Loucy (cell line): ENCODE measurements at regions not wholly inside any gene's neighbourhood (a gene's known extent, or its start where the extent isn't known, plus 50 kb on each side); places are given as distances from the start of the nearest gene placed in this dataset.

Experiments used
- H2AFZ ChIP-seq: fragments of 200-600 bp; sonication (generic); 2 replicates; pipeline ENCODE4 v1.6.0; 2016; ENCODE audit warnings: antibody characterized with exemption, mild to moderate bottlenecking, low read length, moderate library complexity
- H3F3A ChIP-seq: fragments of 200-600 bp; 2 replicates; pipeline ENCODE4 v1.6.0; 2016; ENCODE audit warnings: antibody characterized with exemption, low read depth, mild to moderate bottlenecking
- H3K27me3 ChIP-seq: fragments of 200-600 bp; sonication (generic); 2 replicates; pipeline ENCODE4 v1.6.1; 2014; ENCODE audit warnings: low read length, mild to moderate bottlenecking; ENCODE audit not compliant: insufficient read depth, poor library complexity, severe bottlenecking
- H3K36me3 ChIP-seq: fragments of 200-600 bp; sonication (generic); 2 replicates; pipeline ENCODE4 v1.6.1; 2016; ENCODE audit warnings: low read length; ENCODE audit not compliant: insufficient read depth
- H3K4me1 ChIP-seq: fragments of 200-600 bp; sonication (generic); 2 replicates; pipeline ENCODE4 v1.5.1; 2014; ENCODE audit warnings: low read length, mild to moderate bottlenecking; ENCODE audit not compliant: insufficient read depth, poor library complexity, severe bottlenecking
- H3K4me2 ChIP-seq: fragments of 200-600 bp; sonication (generic); 2 replicates; pipeline ENCODE4 v1.6.0; 2014; ENCODE audit warnings: antibody characterized with exemption, low read length, low read depth, mild to moderate bottlenecking; ENCODE audit not compliant: poor library complexity, severe bottlenecking
- H3K4me3 ChIP-seq: fragments of 200-600 bp; sonication (generic); 2 replicates; pipeline ENCODE4 v1.5.1; 2014; ENCODE audit warnings: low read length, mild to moderate bottlenecking, mixed read lengths; ENCODE audit not compliant: poor library complexity, severe bottlenecking
- H3K79me2 ChIP-seq: fragments of 200-600 bp; sonication (generic); 2 replicates; pipeline ENCODE4 v1.6.1; 2014; ENCODE audit warnings: low read length; ENCODE audit not compliant: insufficient read depth
- H3K9ac ChIP-seq: fragments of 200-600 bp; sonication (generic); 2 replicates; pipeline ENCODE4 v1.6.0; 2014; ENCODE audit warnings: mild to moderate bottlenecking, low read depth, low read length, moderate library complexity; ENCODE audit not compliant: poor library complexity, severe bottlenecking
- H3K9me2 ChIP-seq: fragments of 200-600 bp; sonication (generic); replicated peaks from 2 replicates; pipeline ENCODE4 v1.6.1; 2016; ENCODE audit warnings: low read depth, low read length, mixed read lengths
- H3K9me3 ChIP-seq: fragments of 200-600 bp; sonication (generic); 2 replicates; pipeline ENCODE4 v1.6.1; 2014; ENCODE audit warnings: mild to moderate bottlenecking, antibody characterized with exemption, low read length, low read depth; ENCODE audit not compliant: insufficient read depth
- H4K20me1 ChIP-seq: fragments of 200-600 bp; sonication (generic); 2 replicates; pipeline ENCODE4 v1.6.0; 2014; ENCODE audit warnings: antibody characterized with exemption, low read length, mild to moderate bottlenecking; ENCODE audit not compliant: insufficient read depth, poor library complexity, severe bottlenecking
- EZH2phosphoT487 ChIP-seq: fragments of 200-600 bp; IDR thresholded peaks from 2 replicates; pipeline ENCODE4 v1.6.1; 2018; ENCODE audit warnings: antibody characterized with exemption, mild to moderate bottlenecking, moderate library complexity, borderline replicate concordance
- TF ChIP-seq, protein P1 (sequence below): fragments of 200-600 bp; sonication (generic); conservative IDR thresholded peaks from 2 replicates; pipeline ENCODE4 v1.5.1; 2014; ENCODE audit warnings: mild to moderate bottlenecking, antibody characterized with exemption, low read length

DNA sequence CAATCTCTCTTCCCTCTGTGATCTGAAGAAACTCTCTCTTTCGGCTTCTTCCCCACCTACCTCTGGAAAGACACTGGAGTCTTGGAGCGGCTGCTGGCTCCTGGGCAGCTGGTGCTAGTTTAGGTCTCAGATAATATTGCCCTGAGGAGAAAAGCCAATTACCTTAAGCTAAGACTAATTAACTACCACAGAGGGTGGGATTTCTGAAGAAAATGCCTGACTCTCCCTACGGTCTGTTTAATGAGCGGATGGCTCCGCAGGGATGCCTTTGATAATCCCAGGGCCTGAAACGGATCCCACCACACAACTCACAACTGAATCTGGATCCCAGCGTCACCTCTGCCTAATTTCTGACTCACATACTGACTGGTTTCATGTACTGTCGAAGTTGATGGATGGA is 127.0 kb upstream of the NLRP1 start:
- Histone ChIP-seq H3K36me3 (no peaks in the 10 kb centered on the region), H3K9me2 (no peaks in the 10 kb centered on the region), H3K4me1 (no peaks in the 10 kb centered on the region), H3K9me3 (no peaks in the 10 kb centered on the region), H3K27me3 (no peaks in the 10 kb centered on the region), H3K4me2 (no peak overlapping the region), H2AFZ (no peak overlapping the region), H3K9ac (no peak overlapping the region), H3F3A (no peaks in the 10 kb centered on the region), H3K4me3 (no peak overlapping the region), H4K20me1 (no peaks in the 10 kb centered on the region), H3K79me2 (no peaks in the 10 kb centered on the region)
- TF ChIP-seq, protein P1, sequence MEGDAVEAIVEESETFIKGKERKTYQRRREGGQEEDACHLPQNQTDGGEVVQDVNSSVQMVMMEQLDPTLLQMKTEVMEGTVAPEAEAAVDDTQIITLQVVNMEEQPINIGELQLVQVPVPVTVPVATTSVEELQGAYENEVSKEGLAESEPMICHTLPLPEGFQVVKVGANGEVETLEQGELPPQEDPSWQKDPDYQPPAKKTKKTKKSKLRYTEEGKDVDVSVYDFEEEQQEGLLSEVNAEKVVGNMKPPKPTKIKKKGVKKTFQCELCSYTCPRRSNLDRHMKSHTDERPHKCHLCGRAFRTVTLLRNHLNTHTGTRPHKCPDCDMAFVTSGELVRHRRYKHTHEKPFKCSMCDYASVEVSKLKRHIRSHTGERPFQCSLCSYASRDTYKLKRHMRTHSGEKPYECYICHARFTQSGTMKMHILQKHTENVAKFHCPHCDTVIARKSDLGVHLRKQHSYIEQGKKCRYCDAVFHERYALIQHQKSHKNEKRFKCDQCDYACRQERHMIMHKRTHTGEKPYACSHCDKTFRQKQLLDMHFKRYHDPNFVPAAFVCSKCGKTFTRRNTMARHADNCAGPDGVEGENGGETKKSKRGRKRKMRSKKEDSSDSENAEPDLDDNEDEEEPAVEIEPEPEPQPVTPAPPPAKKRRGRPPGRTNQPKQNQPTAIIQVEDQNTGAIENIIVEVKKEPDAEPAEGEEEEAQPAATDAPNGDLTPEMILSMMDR, result no peak
- TF ChIP-seq EZH2phosphoT487, result no peak

DNA sequence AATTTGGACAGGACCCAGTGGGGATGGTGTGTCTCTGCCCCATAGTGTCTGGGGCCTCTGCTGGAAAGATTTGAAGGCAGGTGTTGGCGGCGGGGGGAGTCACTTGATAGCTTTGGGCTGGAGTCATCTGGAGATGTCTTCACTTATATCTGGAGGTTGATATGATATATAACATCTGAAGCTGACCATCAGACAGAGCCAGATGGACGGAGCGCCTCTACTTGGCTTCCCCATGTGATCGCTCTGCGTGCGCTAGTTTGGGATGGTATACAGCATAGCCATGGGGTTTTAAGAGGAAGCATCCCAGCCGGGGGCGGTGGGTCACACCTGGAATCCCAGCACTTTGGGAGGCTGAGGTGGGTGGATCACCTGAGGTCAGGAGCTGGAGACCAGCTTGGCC is 130.7 kb upstream of the NLRP1 start:
- no peaks in the 10 kb centered on the region for H3K27me3 ChIP-seq
- H3F3A ChIP-seq, result no peaks in the 10 kb centered on the region
- no peaks in the 10 kb centered on the region for H3K4me1 ChIP-seq
- H3K9me3 ChIP-seq, result no peaks in the 10 kb centered on the region
- H4K20me1 ChIP-seq, result no peaks in the 10 kb centered on the region
- H3K4me3 ChIP-seq, result no peak overlapping the region
- no peaks in the 10 kb centered on the region for H3K36me3 ChIP-seq
- no peaks in the 10 kb centered on the region for H3K9me2 ChIP-seq
- TF ChIP-seq, protein P1, result no peak
- TF ChIP-seq EZH2phosphoT487, result no peak
- H3K4me2 ChIP-seq, result no peak overlapping the region
- no peak overlapping the region for H3K9ac ChIP-seq
- H2AFZ ChIP-seq, result no peak overlapping the region
- H3K79me2 ChIP-seq, result no peaks in the 10 kb centered on the region

DNA sequence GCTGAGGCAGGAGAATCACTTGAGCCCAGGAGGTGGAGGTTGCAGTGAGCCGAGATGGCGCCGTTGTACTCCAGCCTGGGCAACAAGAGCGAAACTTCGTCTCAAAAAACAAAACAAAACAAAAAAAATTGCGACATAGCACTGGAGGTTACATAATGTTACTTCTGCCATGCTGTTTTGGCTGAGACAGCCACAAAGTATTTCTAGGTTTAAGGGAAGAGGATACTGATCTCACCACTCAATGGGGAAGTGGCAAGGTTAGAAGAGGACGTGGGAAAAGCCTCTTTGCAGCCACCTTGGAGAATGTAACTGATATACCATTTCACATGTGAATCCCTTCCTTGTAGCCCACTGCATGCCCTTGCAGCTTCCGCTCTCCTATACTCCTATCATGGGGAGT is 131.2 kb upstream of the NLRP1 start:
- H4K20me1 ChIP-seq, result no peaks in the 10 kb centered on the region
- no peak overlapping the region for H3K4me3 ChIP-seq
- no peaks in the 10 kb centered on the region for H3K9me2 ChIP-seq
- H2AFZ ChIP-seq, result no peak overlapping the region
- no peaks in the 10 kb centered on the region for H3K36me3 ChIP-seq
- TF ChIP-seq, protein P1, result no peak
- no peak for TF ChIP-seq EZH2phosphoT487
- no peaks in the 10 kb centered on the region for H3K79me2 ChIP-seq
- H3K4me1 ChIP-seq, result no peaks in the 10 kb centered on the region
- H3K27me3 ChIP-seq, result no peaks in the 10 kb centered on the region
- H3K9me3 ChIP-seq, result no peaks in the 10 kb centered on the region
- H3F3A ChIP-seq, result no peaks in the 10 kb centered on the region
- no peak overlapping the region for H3K4me2 ChIP-seq
- H3K9ac ChIP-seq, result no peak overlapping the region
